IMR-90 (cell line): ENCODE measurements at regions not wholly inside any gene's neighbourhood (a gene's known extent, or its start where the extent isn't known, plus 50 kb on each side); places are given as distances from the start of the nearest gene placed in this dataset.

Experiments
- ATAC-seq: fragments of 200-7000 bp; cut with Tn5 transposase; 2 replicates; pipeline ENCODE4 v1.9.1; 2020; ENCODE audit warnings: low read depth, mild to moderate bottlenecking, moderate library complexity
- BruUV-seq: library from RNA; stranded (reverse); fragments of 400-500 nt; replicated peaks from 2 replicates; lab custom pipeline; 2021; lab: Mats Ljungman, UMichigan
- CTCF ChIA-PET: fragments of 300-600 bp; formaldehyde crosslinking; extraction: SDS; loops from one replicate; lab custom pipeline; 2021; ENCODE audit warnings: antibody characterized with exemption; lab: Yijun Ruan, JAX
- POLR2A ChIA-PET: fragments of 300-600 bp; sonication (Branson Sonifier 250); formaldehyde crosslinking; loops from one replicate; lab custom pipeline; 2022; ENCODE audit warnings: antibody characterized with exemption; ENCODE audit not compliant: unreplicated experiment; lab: Charles Lee
- DNase-seq: peaks from one replicate; pipeline ENCODE4 v3.0.0; 2013
- H2AFZ ChIP-seq: replicated peaks from 2 replicates; pipeline ENCODE3; 2013; ENCODE audit warnings: low read length, mild to moderate bottlenecking; ENCODE audit not compliant: poor library complexity
- H2AK5ac ChIP-seq: 2 replicates; pipeline ENCODE4 v1.6.1; 2013; ENCODE audit warnings: low read depth, low read length, inconsistent platforms
- H2AK9ac ChIP-seq: replicated peaks from 2 replicates; pipeline ENCODE3; 2013; ENCODE audit warnings: mild to moderate bottlenecking, low read depth, low read length, moderate library complexity; ENCODE audit not compliant: poor library complexity
- H2BK120ac ChIP-seq: 2 replicates; pipeline ENCODE4 v1.6.1; 2013; ENCODE audit warnings: low read depth, low read length, inconsistent platforms
- H2BK15ac ChIP-seq: 3 replicates; pipeline ENCODE4 v1.6.1; 2013; ENCODE audit warnings: low read depth, low read length, inconsistent platforms
- H2BK20ac ChIP-seq: 2 replicates; pipeline ENCODE4 v1.6.1; 2013; ENCODE audit warnings: low read depth, mild to moderate bottlenecking, inconsistent platforms, low read length, moderate library complexity
- H2BK5ac ChIP-seq: 2 replicates; pipeline ENCODE4 v1.6.1; 2013; ENCODE audit warnings: mild to moderate bottlenecking, low read depth, low read length, inconsistent platforms; ENCODE audit not compliant: poor library complexity, severe bottlenecking
- H3K14ac ChIP-seq: replicated peaks from 2 replicates; pipeline ENCODE4 v1.6.1; 2013; ENCODE audit warnings: low read depth, low read length, inconsistent platforms
- H3K18ac ChIP-seq: 2 replicates; pipeline ENCODE4 v1.6.1; 2013; ENCODE audit warnings: low read depth, low read length, control low read depth
- H3K23ac ChIP-seq: 2 replicates; pipeline ENCODE4 v1.6.1; 2013; ENCODE audit warnings: low read depth, low read length, inconsistent platforms
- H3K27ac ChIP-seq: 2 replicates; pipeline ENCODE4 v1.5.1; 2013; ENCODE audit warnings: mild to moderate bottlenecking, control low read depth, low read length; ENCODE audit not compliant: insufficient read depth
- H3K27me3 ChIP-seq: 2 replicates; pipeline ENCODE4 v1.6.1; 2013; ENCODE audit warnings: low read length; ENCODE audit not compliant: control insufficient read depth, insufficient read depth
- H3K36me3 ChIP-seq: 2 replicates; pipeline ENCODE4 v1.6.1; 2013; ENCODE audit warnings: low read length, mixed read lengths; ENCODE audit not compliant: control insufficient read depth, insufficient read depth
- H3K4ac ChIP-seq: 2 replicates; pipeline ENCODE4 v1.6.1; 2013; ENCODE audit warnings: low read depth, low read length, inconsistent platforms
- H3K4me1 ChIP-seq: 2 replicates; pipeline ENCODE4 v1.6.1; 2013; ENCODE audit warnings: low read length, mixed read lengths; ENCODE audit not compliant: control insufficient read depth, insufficient read depth
- H3K4me2 ChIP-seq: 2 replicates; pipeline ENCODE4 v1.6.1; 2013; ENCODE audit warnings: low read depth, mild to moderate bottlenecking, control low read depth, low read length, moderate library complexity
- H3K4me3 ChIP-seq: 2 replicates; pipeline ENCODE4 v1.5.1; 2013; ENCODE audit warnings: low read depth, mild to moderate bottlenecking, control low read depth, low read length, moderate library complexity; ENCODE audit not compliant: insufficient read depth
- H3K56ac ChIP-seq: 2 replicates; pipeline ENCODE4 v1.6.1; 2013; ENCODE audit warnings: low read length, inconsistent platforms; ENCODE audit not compliant: insufficient read depth; ENCODE audit errors: extremely low read depth
- H3K79me1 ChIP-seq, 2 experiments: 2 replicates each; pipeline ENCODE4 v1.6.1; 2013; ENCODE audit warnings: low read length in 2 of 2, inconsistent platforms in 1 of 2, low read depth in 1 of 2
- H3K9ac ChIP-seq: 2 replicates; pipeline ENCODE4 v1.6.1; 2013; ENCODE audit warnings: low read depth, low read length, control low read depth
- H3K9me1 ChIP-seq: 2 replicates; pipeline ENCODE4 v1.6.1; 2013; ENCODE audit warnings: low read length, inconsistent platforms; ENCODE audit not compliant: insufficient read depth
- H3K9me3 ChIP-seq: 2 replicates; pipeline ENCODE4 v1.6.1; 2013; ENCODE audit warnings: low read length; ENCODE audit not compliant: control insufficient read depth, insufficient read depth
- H4K20me1 ChIP-seq: 2 replicates; pipeline ENCODE4 v1.6.1; 2013; ENCODE audit warnings: low read length, inconsistent platforms; ENCODE audit not compliant: insufficient read depth
- H4K5ac ChIP-seq: 2 replicates; pipeline ENCODE4 v1.6.1; 2013; ENCODE audit warnings: mild to moderate bottlenecking, low read depth, low read length, control low read depth
- H4K8ac ChIP-seq, 2 experiments: 2 replicates each; pipeline ENCODE4 v1.6.1; 2013; ENCODE audit warnings: low read depth in 2 of 2, low read length in 2 of 2, control low read depth in 1 of 2, inconsistent platforms in 1 of 2
- H4K91ac ChIP-seq: 2 replicates; pipeline ENCODE4 v1.6.1; 2013; ENCODE audit warnings: low read depth, low read length, inconsistent platforms; ENCODE audit not compliant: insufficient read depth
- BHLHE40 ChIP-seq: fragments of 150-350 bp; IDR thresholded peaks from 2 replicates; pipeline ENCODE4 v1.6.1; 2016; ENCODE audit warnings: mild to moderate bottlenecking, low read depth, low read length
- CHD1 ChIP-seq: IDR thresholded peaks from 2 replicates; pipeline ENCODE4 v1.6.1; 2012; ENCODE audit warnings: low read depth, low read length, improper control_type of control experiment
- FOS ChIP-seq: fragments of 150-350 bp; IDR thresholded peaks from 2 replicates; pipeline ENCODE4 v1.6.1; 2016; ENCODE audit warnings: low read depth, low read length
- WGBS, 2 experiments: methylation state at CpG; one replicate each; pipeline versions ENCODE4 v1.1.5 to v1.1.7; 2013; ENCODE audit warnings: missing lambda C conversion rate in 2 of 2; ENCODE audit not compliant: insufficient read length in 1 of 2; ENCODE audit errors: extremely low coverage in 2 of 2; 5-methylcytosine and 5-hydroxymethylcytosine counted together
- dilution Hi-C: fragments of 300-500 bp; cut with HindIII; formaldehyde crosslinking; loops from one replicate; pipeline ENCODE4 v1.14.3; 2018; ENCODE audit warnings: low sequenced_read_pairs; ENCODE audit not compliant: unreplicated experiment
- in situ Hi-C: fragments of 300-500 bp; cut with MboI; formaldehyde crosslinking; loops from 3 replicates; pipeline ENCODE4 v1.14.3; 2019; ENCODE audit warnings: low sequenced_read_pairs, inconsistent platforms, mixed read lengths
- intact Hi-C: fragments of 100-400 bp; cut with micrococcal nuclease; formaldehyde crosslinking; loops from 2 replicates; pipeline ENCODE4 v1.10.0; 2022
- TF ChIP-seq, protein P1 (sequence below): fragments of 150-350 bp; IDR thresholded peaks from 2 replicates; pipeline ENCODE4 v1.6.1; 2017; ENCODE audit warnings: mild to moderate bottlenecking, antibody characterized with exemption, low read length, low read depth
- TF ChIP-seq, protein P2 (sequence below): fragments of 150-350 bp; IDR thresholded peaks from 2 replicates; pipeline ENCODE4 v1.6.1; 2016; ENCODE audit warnings: low read depth, mild to moderate bottlenecking, low read length, moderate library complexity, borderline replicate concordance

DNA sequence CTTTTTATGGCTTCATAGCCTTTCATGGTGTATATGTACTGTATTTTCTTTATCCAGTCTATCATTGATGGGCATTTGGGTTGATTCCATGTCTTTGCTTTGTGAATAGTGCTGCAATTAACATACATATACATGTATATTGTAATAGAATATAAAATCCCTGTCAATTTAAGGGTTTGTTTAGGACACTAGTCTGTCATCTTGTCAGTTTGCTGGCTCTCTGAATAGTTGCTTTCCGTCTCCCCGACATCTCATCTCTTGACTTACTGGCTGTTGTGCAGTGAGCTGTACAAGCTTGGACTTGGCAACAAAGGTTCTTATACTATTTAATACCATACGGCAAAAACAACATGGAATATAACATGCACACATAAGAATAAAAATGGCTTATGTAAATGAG is 1487.5 kb downstream of the LRRC4C start:
- intact Hi-C loops: no loop called here
- no CpG with 5 or more reads among the region's 3 CpGs for WGBS, 2 experiments

More for the DNA sequence above, 1487.5 kb downstream of the LRRC4C start:
- CTCF ChIA-PET: no interaction called here
- Histone ChIP-seq H3K4me2 (no peak overlapping the region), H3K9ac (no peak overlapping the region), H3K9me3 (peaks cover 10% of the 10 kb centered on the region), H3K14ac (no peak overlapping the region), H3K23ac (no peak overlapping the region), H2AFZ (no peak overlapping the region), H3K4me1 (no peaks in the 10 kb centered on the region), H3K27me3 (no peaks in the 10 kb centered on the region), H2BK15ac (no peak overlapping the region), H3K56ac (no peak overlapping the region), H3K9me1 (no peaks in the 10 kb centered on the region), H3K79me1 (no peaks in the 10 kb centered on the region), H2BK20ac (no peak overlapping the region), H2AK9ac (no peak overlapping the region), H4K8ac (no peak overlapping the region), H3K4me3 (no peak overlapping the region), H4K20me1 (no peaks in the 10 kb centered on the region), H3K18ac (no peak overlapping the region), H3K36me3 (no peaks in the 10 kb centered on the region), H3K27ac (no peak overlapping the region), H4K91ac (no peak overlapping the region), H4K5ac (no peak overlapping the region), H2BK120ac (no peak overlapping the region), H3K4ac (no peak overlapping the region), H2AK5ac (no peak overlapping the region), H2BK5ac (no peak overlapping the region)
- POLR2A ChIA-PET: no interaction called here
- TF ChIP-seq, protein P1, sequence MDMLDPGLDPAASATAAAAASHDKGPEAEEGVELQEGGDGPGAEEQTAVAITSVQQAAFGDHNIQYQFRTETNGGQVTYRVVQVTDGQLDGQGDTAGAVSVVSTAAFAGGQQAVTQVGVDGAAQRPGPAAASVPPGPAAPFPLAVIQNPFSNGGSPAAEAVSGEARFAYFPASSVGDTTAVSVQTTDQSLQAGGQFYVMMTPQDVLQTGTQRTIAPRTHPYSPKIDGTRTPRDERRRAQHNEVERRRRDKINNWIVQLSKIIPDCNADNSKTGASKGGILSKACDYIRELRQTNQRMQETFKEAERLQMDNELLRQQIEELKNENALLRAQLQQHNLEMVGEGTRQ: no peak
- TF ChIP-seq CHD1: no peak
- TF ChIP-seq, protein P2, sequence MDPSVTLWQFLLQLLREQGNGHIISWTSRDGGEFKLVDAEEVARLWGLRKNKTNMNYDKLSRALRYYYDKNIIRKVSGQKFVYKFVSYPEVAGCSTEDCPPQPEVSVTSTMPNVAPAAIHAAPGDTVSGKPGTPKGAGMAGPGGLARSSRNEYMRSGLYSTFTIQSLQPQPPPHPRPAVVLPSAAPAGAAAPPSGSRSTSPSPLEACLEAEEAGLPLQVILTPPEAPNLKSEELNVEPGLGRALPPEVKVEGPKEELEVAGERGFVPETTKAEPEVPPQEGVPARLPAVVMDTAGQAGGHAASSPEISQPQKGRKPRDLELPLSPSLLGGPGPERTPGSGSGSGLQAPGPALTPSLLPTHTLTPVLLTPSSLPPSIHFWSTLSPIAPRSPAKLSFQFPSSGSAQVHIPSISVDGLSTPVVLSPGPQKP: no peak
- TF ChIP-seq BHLHE40: no peak
- no peak for TF ChIP-seq FOS
- BruUV-seq: no TSS peak
- DNase-seq (no peak), ATAC-seq (no peak)
- in situ Hi-C loops: no loop called here
- dilution Hi-C loops: no loop called here
